Fibroblast of skin of back (primary cell): ENCODE measurements at regions not wholly inside any gene's neighbourhood (a gene's known extent, or its start where the extent isn't known, plus 50 kb on each side); places are given as distances from the start of the nearest gene placed in this dataset.
"Not testable (repeated sequence)": the region's sequence is repeated elsewhere in the genome, so short reads cannot be mapped to it uniquely, and the experiment has no call there.

Experiments
- DNase-seq: peaks from one replicate; pipeline ENCODE4 v3.0.0-alpha.2; 2013

DNA sequence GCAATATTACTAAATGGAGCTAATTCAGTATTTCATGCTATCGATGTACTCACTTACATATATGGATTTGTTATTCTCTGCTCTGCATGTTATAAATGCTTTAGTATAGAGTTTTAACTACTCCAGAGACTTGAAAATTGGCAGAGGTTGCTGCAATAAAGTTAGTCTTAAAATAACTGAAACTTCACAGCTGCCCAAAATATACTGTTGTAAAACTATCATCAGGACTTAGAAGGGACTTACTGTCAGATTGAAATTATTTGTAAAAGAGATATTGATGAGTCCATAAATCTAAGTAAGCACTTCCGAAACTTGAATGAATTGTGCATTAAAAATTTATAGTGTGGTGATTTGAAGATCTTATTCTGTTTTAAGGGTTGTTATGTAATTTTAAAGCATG lies 1178.2 kb upstream of the PCDH20 start:
- no peak for DNase-seq

DNA sequence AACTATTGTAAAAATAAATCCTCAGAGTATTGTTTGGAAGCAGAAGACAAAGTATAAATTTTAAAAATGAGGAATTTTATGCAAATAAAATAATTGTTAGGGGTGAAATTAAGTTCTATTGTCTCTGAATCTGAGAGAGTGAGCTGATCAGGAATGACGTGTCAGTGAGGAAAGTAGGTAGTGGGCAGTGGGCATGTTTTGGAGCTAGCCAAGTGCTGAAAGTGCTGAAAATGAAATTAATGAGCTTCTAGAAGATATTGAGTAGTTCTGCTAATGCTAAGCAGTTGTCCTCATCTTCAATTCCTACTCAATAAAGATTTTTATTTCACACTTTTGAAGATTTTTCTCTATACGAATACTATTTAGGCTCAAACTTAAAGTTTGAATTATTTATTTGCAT lies 1167.8 kb upstream of the PCDH20 start:
- DNase-seq, result no peak

DNA sequence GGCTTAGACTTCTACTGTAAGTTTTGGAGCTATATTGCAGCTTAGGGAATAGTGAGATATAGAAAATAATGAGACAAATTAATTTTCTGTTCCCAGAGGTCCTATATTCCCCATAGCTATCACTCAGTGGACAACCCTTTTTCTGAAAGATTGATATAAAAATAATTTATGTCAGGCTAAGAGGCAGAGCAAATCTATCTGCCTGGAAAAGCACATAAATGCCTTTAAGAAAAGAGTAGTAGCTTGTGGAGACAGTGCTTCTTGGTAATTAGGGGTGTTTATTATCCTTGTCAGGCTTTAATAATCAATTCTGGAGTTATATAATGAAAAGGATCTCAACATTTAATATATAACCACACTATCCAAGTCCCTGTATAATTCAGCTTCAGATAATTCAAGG lies 1162.8 kb upstream of the PCDH20 start:
- DNase-seq, result no peak

DNA sequence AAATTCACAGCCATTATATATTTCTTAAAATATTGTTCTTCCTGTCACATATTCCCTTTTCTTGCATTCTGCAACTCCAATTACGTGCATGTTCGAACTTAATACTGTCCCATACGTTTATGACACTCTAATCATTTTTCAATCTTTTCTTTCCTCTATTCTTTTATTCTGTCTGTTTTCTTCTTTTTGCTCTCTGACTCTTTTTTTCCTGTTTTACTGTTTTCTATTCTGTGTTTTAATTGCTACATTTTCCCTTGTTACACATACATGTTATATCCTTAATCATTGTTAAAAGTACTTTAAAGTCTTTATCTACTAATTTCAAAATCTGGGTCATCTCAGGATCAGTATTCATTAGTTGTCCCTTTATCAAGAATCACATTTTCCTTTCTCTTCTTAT lies 1149.1 kb upstream of the PCDH20 start:
- no peak for DNase-seq

DNA sequence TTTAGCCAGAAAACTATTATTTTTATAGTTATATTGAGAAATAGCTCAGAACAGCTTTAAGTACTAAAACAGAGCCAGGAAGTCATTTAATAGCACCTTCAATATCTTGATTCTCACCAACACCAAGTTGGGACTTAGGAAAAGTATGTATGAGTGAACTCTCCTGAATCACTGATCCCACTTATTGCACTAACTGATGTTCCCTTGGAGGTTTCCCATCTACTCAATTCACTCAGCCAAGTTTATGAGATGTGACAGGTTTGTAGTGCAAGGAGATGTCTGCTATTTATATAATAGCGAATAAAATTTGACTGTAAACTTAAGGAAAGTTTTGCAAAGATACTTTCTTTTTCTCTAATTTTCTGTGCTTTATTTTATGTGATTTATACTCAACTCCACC lies 1147.6 kb upstream of the PCDH20 start:
- no peak for DNase-seq

DNA sequence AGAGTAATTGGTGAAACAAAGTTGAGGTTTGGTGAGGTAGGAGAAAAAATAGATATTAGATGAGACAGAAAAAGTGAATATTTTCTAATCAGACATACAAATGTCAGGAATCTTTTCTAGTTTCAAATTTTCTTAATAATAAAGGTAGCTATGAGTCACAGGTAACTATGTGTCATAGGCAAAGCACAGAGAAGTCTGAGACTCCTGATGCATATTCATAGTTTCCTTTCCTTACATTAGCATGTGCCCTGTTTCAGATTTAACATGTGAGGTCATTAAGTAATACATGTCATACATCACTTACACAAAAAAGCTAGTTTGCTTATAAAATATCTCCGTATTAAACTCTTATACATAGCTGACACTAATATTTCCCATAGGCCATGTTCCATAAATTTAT lies 1141.3 kb upstream of the PCDH20 start:
- DNase-seq, result no peak

DNA sequence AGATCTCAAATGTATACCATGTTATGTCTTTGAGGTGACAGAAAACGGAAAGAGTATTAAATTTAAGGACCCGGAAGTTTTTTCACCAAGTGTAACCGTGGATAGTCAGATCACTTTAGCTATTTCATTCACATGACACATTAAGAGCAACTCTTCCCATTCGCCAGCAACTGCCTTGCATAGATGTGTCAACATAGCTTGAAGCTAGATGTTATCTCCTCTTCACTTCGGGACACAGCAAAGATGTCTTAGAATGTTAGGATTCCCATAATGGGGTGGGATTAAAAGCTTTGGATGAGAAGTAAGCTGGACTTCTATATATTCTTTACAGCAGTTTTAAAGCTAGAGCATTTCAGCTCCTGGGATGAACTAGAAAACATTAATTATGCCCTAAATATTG lies 1135.9 kb upstream of the PCDH20 start:
- DNase-seq, result no peak

DNA sequence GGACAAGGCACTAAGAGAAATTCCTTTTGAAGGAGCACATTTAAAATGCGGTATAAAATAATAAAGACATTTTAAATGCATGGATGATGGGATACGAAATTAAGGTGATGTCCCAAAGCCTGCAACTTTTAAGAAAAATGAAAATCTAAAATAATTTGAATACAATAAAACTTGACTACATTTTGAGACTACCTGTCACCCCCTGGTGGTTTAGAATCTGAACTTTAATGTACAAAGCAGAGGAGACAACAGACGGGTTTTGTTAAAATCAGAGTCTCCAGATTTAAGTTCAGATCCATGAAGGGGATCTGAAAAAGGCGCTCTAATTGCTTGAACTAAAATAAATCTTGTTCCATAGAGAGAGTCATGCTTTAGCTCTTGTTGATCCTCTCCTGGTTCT lies 1129.3 kb upstream of the PCDH20 start:
- DNase-seq, result no peak

DNA sequence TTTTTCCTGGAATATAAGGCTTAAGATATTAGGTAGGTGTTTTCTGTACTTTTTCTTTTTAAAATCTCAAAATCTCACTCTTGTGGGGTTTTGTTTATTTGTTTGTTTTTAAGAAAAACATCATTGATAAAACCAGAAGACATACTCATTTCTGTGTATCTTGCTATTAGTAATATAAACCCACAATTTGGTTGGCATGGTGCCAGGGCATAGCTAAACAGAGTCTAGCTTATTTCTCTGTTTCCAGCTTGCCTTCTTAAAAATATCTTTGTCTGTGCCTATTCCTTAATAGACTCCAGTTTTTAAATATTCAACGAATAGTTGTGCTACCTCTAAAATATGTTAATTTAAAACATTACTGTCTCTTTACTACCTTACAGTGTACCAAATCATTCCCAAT lies 1121.9 kb upstream of the PCDH20 start:
- DNase-seq, result no peak

DNA sequence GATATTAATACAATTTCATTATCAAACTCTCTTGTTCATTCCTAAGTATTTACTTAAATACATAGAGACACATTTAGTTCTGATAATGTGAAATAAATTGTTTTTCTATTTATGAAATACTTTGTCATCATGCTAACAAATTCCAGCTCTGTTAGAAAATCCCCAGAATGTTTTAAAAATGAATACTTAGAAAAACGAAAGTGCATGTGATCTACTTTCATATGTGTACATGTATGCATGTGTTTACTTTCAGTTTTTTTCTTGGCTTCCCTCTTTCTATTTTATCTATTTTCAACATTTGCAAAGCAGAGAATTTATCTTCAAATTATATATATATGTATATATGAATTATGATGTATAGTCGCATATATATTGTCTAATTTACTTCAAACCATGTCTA lies 1110.0 kb upstream of the PCDH20 start:
- no peak for DNase-seq

DNA sequence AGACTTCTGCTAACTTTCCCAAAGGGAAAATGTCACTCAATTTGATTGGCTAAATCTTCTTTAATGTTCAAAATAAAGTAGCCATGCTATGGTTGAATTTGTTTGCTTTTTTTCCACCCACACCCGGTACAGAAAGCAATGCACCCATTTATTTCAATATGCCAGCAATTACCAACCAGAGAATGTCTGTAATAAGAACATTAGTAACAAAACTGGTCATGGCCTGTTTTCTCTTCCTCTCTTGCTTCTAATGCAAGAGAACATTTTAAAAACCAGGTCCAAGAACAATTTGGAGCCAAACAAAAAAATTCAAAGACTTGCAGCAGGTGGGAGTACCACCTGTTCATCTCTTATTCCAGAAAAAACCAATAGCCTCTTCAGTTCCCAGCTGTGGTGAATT lies 1108.8 kb upstream of the PCDH20 start:
- no peak for DNase-seq

DNA sequence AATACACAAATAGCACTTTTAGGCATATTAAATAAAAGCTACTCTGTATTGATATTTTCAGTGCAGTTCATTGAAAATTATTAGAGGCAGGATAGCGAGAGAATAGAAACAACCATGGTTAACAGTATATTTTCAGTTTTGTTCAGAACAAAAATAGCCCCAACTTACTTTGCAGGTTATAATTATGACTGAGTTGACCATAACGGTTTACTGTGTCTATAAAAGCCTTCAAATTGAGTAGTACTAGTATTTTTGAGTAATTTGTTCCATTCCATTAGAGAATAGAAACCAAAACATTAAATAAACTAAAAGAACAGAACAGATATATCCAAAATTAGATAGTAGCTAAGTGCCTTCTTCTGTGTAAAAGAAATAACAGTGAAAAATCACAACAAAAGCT lies 1108.4 kb upstream of the PCDH20 start:
- DNase-seq, result no peak

DNA sequence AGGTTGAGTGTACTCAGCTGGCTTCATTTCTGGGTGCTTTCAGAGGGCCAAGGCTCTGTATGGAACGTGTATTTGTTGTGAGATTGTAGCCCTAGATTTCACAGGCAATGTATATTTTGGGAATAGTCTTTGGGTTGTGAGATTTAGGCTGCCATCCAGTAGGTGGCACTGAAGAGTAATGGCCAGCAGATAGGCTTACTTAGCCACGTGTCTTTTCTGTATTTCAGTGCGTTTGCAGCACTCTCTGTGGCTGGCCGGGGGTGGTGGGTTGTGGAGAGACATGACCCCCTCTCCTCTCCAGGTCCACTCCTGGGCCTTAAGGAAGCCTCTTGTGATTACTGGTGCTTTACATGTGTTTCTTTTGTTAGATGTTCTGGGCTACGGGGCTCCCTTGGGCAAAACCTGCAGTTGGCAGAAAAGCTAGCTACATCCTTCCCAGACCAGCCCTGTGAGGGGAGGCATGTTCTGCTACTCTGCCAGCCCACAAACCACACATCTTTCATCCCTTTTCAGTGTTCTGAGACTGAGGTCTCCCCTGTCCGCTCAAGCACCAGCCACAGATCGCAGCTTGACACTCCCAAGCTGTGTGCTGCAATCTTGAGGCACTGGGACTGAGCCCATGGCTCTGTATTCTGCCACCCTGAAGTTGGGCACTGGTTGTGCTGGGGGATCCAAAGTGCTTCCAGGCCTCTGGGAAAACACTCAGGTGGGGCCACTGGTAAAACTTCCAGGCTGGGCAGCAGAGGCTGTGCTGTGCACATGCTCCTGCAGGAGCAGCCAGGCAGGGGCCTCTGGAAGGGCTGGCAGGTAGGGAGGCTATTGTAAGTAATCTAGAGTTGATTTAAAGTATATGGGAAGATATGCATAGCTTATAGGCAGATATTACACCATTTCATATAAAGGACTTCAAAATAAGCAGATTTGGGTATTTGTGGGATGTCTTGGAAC lies 1096.8 kb upstream of the PCDH20 start:
- DNase-seq, result peak; percentile 20

DNA sequence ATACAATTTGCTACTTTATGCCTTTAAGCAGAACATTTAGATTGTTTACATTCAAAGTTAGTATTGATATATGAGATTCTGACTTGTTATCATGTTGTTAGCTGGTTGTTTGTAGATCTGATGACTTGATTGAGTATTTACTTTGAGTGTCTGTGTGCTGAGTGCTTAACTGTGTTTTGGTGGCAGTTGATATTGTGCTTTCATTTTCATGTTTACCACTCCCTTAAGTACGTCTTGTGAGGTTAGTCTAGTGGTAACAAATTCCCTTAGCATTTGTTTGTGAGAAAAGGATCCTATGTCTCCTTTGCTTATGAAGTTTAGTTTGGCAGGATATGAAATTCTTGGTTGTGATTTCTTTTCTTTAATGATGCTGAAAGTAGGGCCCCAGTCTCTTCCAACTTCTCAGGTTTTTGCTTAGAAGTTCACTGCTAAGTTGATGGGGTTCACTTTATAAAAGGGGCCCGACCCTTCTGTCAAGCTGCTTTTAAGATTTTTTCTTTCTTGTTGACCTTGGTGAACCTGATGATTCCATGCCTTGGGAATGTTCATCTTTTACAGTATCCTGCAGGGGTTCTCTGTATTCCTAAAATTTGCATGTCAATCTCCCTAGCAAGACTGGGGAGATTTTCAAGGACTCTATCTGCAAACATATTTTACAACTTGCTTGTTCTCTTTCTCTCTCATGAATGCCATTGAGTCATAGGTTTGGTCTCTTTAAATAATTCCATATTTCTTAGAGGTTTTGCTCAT lies 1095.4 kb upstream of the PCDH20 start:
- no peak for DNase-seq

DNA sequence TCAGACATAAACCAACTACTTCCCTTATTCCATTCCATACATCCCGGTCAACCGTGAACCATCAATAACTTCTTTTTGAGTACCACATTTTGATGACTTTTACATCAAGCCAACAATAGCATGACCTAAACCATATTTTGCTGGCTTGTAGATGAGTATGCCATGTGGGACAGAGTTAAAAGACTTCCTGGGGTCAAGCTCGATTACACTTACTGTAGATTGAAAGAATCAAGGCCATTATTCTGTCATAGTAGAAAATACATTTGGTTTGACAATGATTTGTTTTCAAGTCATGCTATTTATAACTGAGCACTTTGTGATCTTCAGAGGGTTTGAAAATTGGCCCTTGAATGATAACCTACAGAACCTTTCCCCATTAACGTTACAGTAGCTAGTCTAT lies 1086.9 kb upstream of the PCDH20 start:
- DNase-seq, result no peak

DNA sequence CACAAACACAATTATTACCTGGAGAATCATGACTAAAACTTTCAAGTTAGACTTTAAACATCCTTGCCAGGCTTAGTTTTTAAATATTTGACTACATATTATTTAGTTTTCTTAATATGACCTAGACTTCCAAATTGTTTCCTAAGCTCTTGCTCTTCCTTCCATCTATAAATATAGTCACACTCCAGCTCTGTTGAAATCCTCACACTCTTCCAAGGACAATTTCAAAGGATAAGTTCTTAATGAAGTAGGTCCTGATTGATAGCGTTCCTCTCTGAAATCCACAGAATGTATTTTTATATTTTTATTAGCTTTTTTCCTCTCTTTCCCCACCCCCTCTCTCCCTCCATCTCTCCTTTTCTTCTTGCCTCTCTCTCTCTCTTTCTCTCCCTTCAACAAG lies 1074.1 kb upstream of the PCDH20 start:
- no peak for DNase-seq

DNA sequence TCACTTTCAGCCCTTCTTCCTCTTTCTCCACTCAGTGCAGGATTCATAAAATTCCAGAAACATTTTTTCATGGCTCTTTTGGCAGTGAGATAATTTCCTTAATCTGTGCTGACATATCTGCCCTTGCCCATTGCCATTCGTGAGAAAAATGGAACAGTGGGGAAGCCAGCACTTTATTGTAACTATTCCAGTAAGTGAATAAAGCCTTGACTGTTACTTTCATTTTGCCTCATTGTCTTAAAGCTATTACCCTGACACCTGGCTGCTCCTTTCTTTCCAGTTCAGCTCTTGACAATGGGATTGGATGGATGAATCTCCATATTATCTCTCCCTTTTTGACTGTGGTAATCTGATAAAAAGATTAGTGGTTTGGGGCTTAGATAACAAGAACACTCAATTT lies 1068.1 kb upstream of the PCDH20 start:
- peak; percentile 53 for DNase-seq

DNA sequence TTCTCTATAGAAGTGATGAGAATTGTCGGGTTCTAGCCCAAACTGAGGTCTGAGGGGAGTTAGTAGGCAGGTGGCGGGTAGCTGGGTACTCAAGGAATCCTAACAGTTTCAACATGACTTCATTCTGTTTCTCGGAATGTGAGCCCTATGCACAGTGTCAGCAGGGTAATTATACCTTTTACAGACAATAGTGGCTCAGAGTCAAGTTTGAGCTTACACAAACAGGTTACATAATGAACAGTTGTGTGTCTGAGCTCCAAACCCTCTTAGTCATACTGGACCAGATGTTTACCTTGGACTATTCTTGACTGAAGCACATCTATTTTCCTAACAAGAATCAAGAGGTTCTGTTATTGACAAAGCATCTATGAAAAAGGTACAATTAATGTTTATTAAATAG lies 1066.7 kb upstream of the PCDH20 start:
- DNase-seq, result no peak

DNA sequence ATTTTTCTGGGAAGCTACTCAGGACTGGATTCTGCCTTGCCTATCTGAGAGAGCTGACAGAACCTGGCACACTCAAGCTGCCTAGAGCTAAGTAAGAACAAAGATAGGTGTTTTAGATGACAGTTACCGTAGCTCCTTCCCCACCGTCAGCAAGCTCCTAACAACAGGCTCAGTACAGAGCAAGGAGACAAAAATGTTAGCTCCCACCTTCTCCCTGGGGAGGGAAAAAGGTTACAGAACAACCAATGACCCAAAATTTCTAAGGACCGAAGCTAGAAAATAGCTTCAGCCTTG lies 1058.2 kb upstream of the PCDH20 start:
- DNase-seq, result no peak

DNA sequence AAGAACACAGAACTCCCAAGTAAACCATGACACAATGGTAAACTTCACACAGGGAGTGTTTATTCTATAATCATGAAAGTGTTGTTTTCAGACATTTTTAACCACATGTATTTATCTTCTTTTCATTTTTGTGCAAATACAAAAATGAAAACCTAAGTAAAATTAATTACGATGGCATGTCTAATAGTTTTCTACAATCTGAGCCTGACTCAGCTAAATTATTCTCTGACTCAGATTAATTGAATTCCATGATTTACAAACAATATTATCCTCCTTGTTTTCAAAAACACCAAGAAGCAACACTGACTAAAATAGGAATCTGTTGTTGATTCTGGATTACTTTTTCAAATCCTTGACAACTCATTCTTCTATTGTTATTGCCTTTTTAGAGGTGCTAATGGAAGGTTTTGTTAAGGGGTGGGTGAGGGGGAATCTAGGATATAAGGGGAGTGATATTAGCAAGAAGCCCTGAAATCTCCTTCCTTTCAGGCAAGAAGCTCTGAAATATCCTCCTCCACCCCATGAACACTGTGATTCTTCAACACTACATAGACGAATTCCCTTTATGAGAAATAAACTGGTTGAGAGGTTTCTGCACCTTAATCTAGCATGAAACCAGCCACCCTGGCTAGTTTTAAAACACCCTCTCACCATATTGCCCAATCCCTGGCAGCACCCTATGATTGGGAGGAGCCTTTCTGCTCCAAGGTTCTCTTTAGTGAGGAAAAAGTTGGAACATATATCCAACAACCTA lies 1057.7 kb upstream of the PCDH20 start:
- no peak for DNase-seq

DNA sequence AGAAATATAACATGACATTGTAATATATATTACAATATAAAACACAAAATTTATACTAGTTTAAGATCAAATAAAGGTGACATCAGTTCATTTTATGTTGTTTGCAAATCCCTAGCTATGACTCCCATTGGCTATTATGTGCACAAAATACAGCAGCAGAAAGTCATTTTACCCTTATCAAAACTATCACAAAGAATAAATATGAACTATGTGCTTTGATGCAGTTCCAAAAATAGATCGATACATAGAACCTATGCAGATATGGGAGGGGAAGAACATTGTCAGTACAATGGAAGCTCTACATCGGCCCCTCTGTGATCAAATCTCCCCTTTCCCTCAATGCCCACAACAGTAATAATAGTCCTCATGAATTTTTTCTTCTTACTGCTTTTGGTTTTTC lies 1038.1 kb upstream of the PCDH20 start:
- no peak for DNase-seq

DNA sequence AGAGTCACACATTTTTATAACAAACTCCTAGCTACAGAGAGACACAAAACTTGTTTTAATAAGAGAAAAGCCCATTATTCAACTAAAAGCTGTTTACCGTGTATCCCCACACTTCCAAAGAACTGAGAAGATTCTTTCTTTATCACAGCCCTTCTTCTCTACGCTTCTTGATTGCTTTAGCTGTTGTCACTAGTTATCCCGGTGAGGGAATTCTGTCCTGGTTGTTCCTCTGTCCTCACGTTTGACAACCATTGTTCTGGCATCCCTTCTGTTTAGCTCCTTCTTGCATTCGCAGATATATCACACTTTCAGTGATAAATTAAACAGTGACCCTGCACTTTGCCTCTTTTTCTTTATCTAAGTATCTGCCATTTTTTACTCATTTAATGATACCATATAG lies 1035.1 kb upstream of the PCDH20 start:
- no peak for DNase-seq

DNA sequence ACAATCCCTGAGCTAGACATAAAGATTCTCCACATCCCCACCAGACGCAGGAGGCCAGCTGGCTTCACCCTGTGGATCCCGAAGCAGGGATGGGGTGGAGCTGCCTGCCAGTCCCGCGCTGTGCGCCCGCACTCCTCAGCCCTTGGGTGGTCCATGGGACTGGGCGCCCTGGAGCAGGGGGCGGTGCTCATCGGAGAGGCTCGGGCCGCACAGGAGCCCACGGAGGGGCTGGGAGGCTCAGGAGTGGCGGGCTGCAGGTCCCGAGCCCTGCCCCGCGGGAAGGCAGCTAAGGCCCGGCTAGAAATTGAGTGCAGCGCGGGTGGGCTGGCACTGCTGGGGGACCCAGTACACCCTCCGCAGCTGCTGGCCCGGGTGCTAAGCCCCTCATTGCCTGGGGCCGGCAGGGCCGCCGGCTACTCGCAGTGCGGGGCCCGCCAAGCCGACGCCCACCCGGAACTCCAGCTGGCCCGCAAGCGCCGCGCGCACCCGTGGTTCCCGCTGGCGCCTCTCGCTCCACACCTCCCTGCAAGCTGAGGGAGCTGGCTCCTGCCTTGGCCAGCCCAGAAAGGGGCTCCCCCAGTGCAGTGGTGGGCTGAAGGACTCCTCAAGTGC lies 1032.2 kb upstream of the PCDH20 start:
- not testable (repeated sequence) for DNase-seq
